Lower leg skin (tissue), 3 donors: ENCODE measurements at regions not wholly inside any gene's neighbourhood (a gene's known extent, or its start where the extent isn't known, plus 50 kb on each side); places are given as distances from the start of the nearest gene placed in this dataset.

ENCODE experiments used
- POLR2A ChIP-seq, 2 donors: fragments of 450-650 bp; IDR thresholded peaks; one replicate each; pipeline ENCODE4 v1.6.1; 2016 to 2017; ENCODE audit warnings: antibody characterized with exemption in 2 of 2, mild to moderate bottlenecking in 1 of 2, moderate library complexity in 1 of 2
- TF ChIP-seq, protein P1 (sequence below), 3 donors: fragments of 450-650 bp; IDR thresholded peaks; one replicate each; pipeline ENCODE4 v1.5.1; 2016; ENCODE audit warnings: antibody characterized with exemption in 3 of 3, mild to moderate bottlenecking in 3 of 3, moderate library complexity in 2 of 3

DNA sequence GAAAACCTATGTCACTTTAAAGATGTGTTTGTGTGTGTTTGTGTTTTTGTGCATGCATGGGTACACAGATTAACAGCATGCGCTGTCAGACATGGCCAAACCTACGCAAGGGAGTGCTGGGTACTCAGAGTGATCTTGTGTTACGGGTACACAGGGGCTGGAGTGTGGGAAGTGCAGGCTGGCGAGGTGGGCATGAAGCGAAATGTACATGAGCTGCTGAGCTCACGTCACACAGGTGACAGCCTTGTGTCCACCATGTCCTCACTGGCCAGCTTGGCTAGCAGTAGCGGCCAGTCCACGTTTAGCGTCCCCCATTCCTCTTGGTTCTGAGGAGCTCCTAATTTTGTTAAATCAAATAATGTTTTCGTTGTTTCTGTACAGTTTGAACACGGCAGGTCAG is 979.7 kb upstream of the TMEM132C start:
- TF ChIP-seq, protein P1, sequence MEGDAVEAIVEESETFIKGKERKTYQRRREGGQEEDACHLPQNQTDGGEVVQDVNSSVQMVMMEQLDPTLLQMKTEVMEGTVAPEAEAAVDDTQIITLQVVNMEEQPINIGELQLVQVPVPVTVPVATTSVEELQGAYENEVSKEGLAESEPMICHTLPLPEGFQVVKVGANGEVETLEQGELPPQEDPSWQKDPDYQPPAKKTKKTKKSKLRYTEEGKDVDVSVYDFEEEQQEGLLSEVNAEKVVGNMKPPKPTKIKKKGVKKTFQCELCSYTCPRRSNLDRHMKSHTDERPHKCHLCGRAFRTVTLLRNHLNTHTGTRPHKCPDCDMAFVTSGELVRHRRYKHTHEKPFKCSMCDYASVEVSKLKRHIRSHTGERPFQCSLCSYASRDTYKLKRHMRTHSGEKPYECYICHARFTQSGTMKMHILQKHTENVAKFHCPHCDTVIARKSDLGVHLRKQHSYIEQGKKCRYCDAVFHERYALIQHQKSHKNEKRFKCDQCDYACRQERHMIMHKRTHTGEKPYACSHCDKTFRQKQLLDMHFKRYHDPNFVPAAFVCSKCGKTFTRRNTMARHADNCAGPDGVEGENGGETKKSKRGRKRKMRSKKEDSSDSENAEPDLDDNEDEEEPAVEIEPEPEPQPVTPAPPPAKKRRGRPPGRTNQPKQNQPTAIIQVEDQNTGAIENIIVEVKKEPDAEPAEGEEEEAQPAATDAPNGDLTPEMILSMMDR (IDR thresholded peaks at IDR 0.05): no peak
- no peak for TF ChIP-seq POLR2A (IDR thresholded peaks at IDR 0.05)
